ENCODE measurements at regions not wholly inside any gene's neighbourhood (a gene's known extent, or its start where the extent isn't known, plus 50 kb on each side); places are given as distances from the start of the nearest gene placed in this dataset.

GRCh38 chr3:56858331-56858730 lies 56.6 kb upstream of the ARHGEF3 start:
- peak overlapping the region; percentile 62 for H3K27ac Mint-ChIP-seq (ENCODE audit: unreplicated experiment)
- TF ChIP-seq CTCF (IDR thresholded peaks at IDR 0.05; ENCODE audit: unreplicated experiment) = no peak
- H3K9me3 Mint-ChIP-seq (ENCODE audit: unreplicated experiment) = no peaks in the 10 kb centered on the region
- no peak overlapping the region for H3K4me3 Mint-ChIP-seq (ENCODE audit: unreplicated experiment)
- H3K27me3 Mint-ChIP-seq (ENCODE audit: unreplicated experiment) = no peaks in the 10 kb centered on the region
- no peaks in the 10 kb centered on the region for H3K36me3 Mint-ChIP-seq (ENCODE audit: low read depth, unreplicated experiment)
- peaks cover 14% of the 10 kb centered on the region for H3K4me1 Mint-ChIP-seq (ENCODE audit: unreplicated experiment)
- DNase-seq (ENCODE audit: low spot score) = no peak

GRCh38 chr3:56857178-56857577 lies 55.4 kb upstream of the ARHGEF3 start:
- DNase-seq (ENCODE audit: low spot score) = no peak
- no peak for TF ChIP-seq CTCF (IDR thresholded peaks at IDR 0.05; ENCODE audit: unreplicated experiment)
- H3K4me1 Mint-ChIP-seq (ENCODE audit: unreplicated experiment) = peaks cover 14% of the 10 kb centered on the region
- no peak overlapping the region for H3K27ac Mint-ChIP-seq (ENCODE audit: unreplicated experiment)
- no peaks in the 10 kb centered on the region for H3K27me3 Mint-ChIP-seq (ENCODE audit: unreplicated experiment)
- H3K9me3 Mint-ChIP-seq (ENCODE audit: unreplicated experiment) = no peaks in the 10 kb centered on the region
- H3K36me3 Mint-ChIP-seq (ENCODE audit: low read depth, unreplicated experiment) = no peaks in the 10 kb centered on the region
- H3K4me3 Mint-ChIP-seq (ENCODE audit: unreplicated experiment) = no peak overlapping the region

- no peaks in the 10 kb centered on the region for H3K36me3 Mint-ChIP-seq (ENCODE audit: low read depth, unreplicated experiment)
- H3K9me3 Mint-ChIP-seq (ENCODE audit: unreplicated experiment) = no peaks in the 10 kb centered on the region
- H3K4me3 Mint-ChIP-seq (ENCODE audit: unreplicated experiment) = no peak overlapping the region
- TF ChIP-seq CTCF (IDR thresholded peaks at IDR 0.05; ENCODE audit: unreplicated experiment) = no peak
- H3K4me1 Mint-ChIP-seq (ENCODE audit: unreplicated experiment) = peaks cover 14% of the 10 kb centered on the region
- H3K27me3 Mint-ChIP-seq (ENCODE audit: unreplicated experiment) = no peaks in the 10 kb centered on the region
- no peak for DNase-seq (ENCODE audit: low spot score)
- no peak overlapping the region for H3K27ac Mint-ChIP-seq (ENCODE audit: unreplicated experiment)
These were observed 55.0 kb upstream of the ARHGEF3 start for GRCh38 chr3:56856752-56857151.

GRCh38 chr3:56855856-56856512 lies 54.2 kb upstream of the ARHGEF3 start:
- no peak overlapping the region for H3K27ac Mint-ChIP-seq (ENCODE audit: unreplicated experiment)

More at GRCh38 chr3:56855856-56856512, 54.2 kb upstream of the ARHGEF3 start:
- DNase-seq (ENCODE audit: low spot score) = peak; percentile 68
- TF ChIP-seq CTCF (IDR thresholded peaks at IDR 0.05; ENCODE audit: unreplicated experiment) = peak; percentile 70
- Mint-ChIP-seq H3K36me3 (ENCODE audit: low read depth, unreplicated experiment) (no peaks in the 10 kb centered on the region), H3K9me3 (ENCODE audit: unreplicated experiment) (no peaks in the 10 kb centered on the region), H3K27me3 (ENCODE audit: unreplicated experiment) (no peaks in the 10 kb centered on the region), H3K4me1 (ENCODE audit: unreplicated experiment) (peaks cover 14% of the 10 kb centered on the region), H3K4me3 (ENCODE audit: unreplicated experiment) (no peak overlapping the region)
